ENCODE measurements at regions not wholly inside any gene's neighbourhood (a gene's known extent, or its start where the extent isn't known, plus 50 kb on each side); places are given as distances from the start of the nearest gene placed in this dataset.

DNA sequence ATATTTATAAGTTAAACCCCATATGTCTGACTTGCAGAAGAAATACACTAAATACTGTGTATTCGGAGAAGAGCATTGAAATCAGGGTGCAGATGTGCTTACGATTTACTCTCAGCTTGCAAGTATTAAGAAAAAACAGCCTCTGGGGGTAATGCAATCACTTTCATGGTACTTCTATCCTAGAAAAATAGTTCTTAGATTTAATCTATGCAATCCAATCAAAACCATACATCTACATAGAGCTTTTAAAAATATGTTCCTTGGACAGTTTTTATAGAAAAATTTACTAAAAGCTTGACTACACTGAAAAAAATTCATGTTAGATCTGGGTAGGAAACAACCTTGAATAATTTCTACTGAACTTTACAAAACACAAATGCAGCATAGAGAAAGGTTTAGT is 890.3 kb upstream of the ADGRL2 start:
- ChIA-PET CTCF (no interaction called here), POLR2A (no interaction called here)
- H3K4me3 Mint-ChIP-seq, result no peak overlapping the region
- Histone ChIP-seq H3K4me1 (ENCODE audit: insufficient read depth, low read length) (no peaks in the 10 kb centered on the region), H3K27ac (ENCODE audit: low read depth, low read length) (no peak overlapping the region), H3K36me3 (ENCODE audit: insufficient read depth, low read length) (no peaks in the 10 kb centered on the region), H3K4me3 (ENCODE audit: low read length) (no peak overlapping the region), H3K9me3 (ENCODE audit: low read length) (no peaks in the 10 kb centered on the region), H3K27me3 (ENCODE audit: insufficient read depth, low read length, poor library complexity, severe bottlenecking) (no peaks in the 10 kb centered on the region)
- H3K27me3 Mint-ChIP-seq, result no peaks in the 10 kb centered on the region
- no peaks in the 10 kb centered on the region for H3K4me1 Mint-ChIP-seq
- no peak overlapping the region for H3K27ac Mint-ChIP-seq
- no peaks in the 10 kb centered on the region for H3K36me3 Mint-ChIP-seq
- H3K9me3 Mint-ChIP-seq, result peaks cover 2 to 43% (median 13%) of the 10 kb centered on the region in 5 donors
- no peak for DNase-seq

DNA sequence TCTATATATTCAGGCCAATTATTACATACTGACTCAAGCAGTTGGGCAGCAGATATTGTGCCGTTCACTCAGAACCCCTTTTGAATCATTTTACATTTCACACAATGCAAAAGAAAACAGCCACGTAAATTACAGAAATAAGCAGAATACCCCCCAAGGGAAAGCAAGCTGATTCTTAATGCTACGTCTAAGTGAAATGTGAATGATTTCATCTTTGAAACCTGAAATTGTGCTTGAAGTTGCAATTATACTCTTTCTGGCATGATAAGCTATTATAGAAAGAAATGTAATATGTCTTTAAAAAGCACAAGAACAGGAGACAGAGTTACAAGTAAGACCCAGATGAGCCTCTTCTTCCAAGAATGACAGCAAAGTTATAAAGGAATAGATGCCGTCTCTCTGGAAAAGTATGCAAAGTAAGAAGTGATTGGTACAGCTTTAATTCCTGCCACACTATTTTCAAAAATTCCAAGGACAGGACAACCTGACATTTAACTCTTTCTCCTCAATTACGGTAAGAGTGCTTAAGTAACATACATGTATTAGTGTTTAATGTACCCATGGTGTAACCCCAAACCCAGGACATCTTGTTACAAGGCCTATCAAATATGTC is 891.5 kb upstream of the ADGRL2 start:
- H3K36me3 ChIP-seq (ENCODE audit: insufficient read depth, low read length), result no peaks in the 10 kb centered on the region
- H3K9me3 ChIP-seq (ENCODE audit: low read length), result no peaks in the 10 kb centered on the region
- no peaks in the 10 kb centered on the region for H3K27me3 ChIP-seq (ENCODE audit: insufficient read depth, low read length, poor library complexity, severe bottlenecking)
- no peak overlapping the region for H3K4me3 ChIP-seq (ENCODE audit: low read length)
- Mint-ChIP-seq H3K9me3 (peaks cover 0 to 39% (median 12%) of the 10 kb centered on the region in 5 donors), H3K36me3 (no peaks in the 10 kb centered on the region), H3K4me3 (no peak overlapping the region), H3K4me1 (no peaks in the 10 kb centered on the region), H3K27ac (no peak overlapping the region), H3K27me3 (no peaks in the 10 kb centered on the region)
- ChIA-PET CTCF (no interaction called here), POLR2A (no interaction called here)
- no peak for DNase-seq
- no peak overlapping the region for H3K27ac ChIP-seq (ENCODE audit: low read depth, low read length)
- no peaks in the 10 kb centered on the region for H3K4me1 ChIP-seq (ENCODE audit: insufficient read depth, low read length)

DNA sequence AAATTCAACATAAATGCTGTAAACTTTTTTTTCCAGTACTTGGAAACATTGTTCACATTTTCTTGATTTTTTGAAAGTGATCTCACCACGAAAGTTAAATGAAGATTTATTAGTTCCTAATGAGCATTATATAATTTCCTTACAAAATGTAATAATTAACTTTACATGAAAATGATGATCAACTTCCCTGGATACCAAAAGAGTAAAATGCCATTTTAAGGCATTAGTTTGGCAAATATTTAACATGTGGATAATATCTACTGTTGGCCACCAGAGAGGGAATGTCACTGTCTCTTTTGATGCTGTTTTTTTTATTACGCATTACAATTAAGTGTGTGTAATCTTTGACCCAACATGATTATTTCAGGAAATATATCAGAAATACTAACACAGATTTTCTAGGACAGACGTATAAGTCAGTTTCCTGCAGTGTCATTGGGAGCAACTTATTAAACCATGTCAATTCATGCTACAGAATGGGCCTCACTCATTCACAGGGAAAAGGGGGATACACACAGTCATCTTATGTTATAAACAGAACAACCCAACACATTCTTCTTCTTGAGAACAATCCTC is 903.9 kb upstream of the ADGRL2 start:
- Mint-ChIP-seq H3K27ac (no peak overlapping the region), H3K9me3 (peaks cover 5 to 37% (median 19%) of the 10 kb centered on the region in 5 donors), H3K4me1 (no peaks in the 10 kb centered on the region), H3K27me3 (no peaks in the 10 kb centered on the region), H3K36me3 (no peaks in the 10 kb centered on the region), H3K4me3 (no peak overlapping the region)
- Histone ChIP-seq H3K4me3 (ENCODE audit: low read length) (no peak overlapping the region), H3K27ac (ENCODE audit: low read depth, low read length) (no peak overlapping the region), H3K36me3 (ENCODE audit: insufficient read depth, low read length) (no peaks in the 10 kb centered on the region), H3K9me3 (ENCODE audit: low read length) (no peaks in the 10 kb centered on the region), H3K27me3 (ENCODE audit: insufficient read depth, low read length, poor library complexity, severe bottlenecking) (no peaks in the 10 kb centered on the region), H3K4me1 (ENCODE audit: insufficient read depth, low read length) (no peaks in the 10 kb centered on the region)
- CTCF ChIA-PET, result no interaction called here
- no peak for DNase-seq
- POLR2A ChIA-PET, result no interaction called here

DNA sequence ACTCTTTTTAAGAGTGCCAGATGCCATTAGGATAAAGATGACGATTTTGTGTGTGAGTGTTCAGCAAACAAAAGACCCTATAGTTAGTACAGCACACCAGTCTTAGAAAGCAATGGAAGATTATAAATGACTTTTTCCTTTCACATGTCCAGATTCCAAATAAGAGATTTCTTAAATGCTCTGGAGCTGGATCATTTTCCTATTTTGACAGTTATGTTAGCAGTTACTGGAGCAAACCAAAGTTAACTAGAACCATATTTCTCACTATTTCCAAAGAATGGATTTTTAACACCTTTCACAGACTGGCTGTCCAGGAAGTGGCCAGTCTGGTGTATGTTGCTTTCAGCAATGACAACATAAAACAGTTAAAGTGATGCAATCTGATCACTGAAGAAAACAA is 905.8 kb upstream of the ADGRL2 start:
- H3K27me3 ChIP-seq (ENCODE audit: insufficient read depth, low read length, poor library complexity, severe bottlenecking), result no peaks in the 10 kb centered on the region
- H3K4me3 ChIP-seq (ENCODE audit: low read length), result no peak overlapping the region
- Mint-ChIP-seq H3K9me3 (peaks cover 5 to 36% (median 14%) of the 10 kb centered on the region in 5 donors), H3K4me3 (no peak overlapping the region), H3K36me3 (no peaks in the 10 kb centered on the region), H3K4me1 (no peaks in the 10 kb centered on the region), H3K27me3 (no peaks in the 10 kb centered on the region), H3K27ac (no peak overlapping the region)
- ChIA-PET POLR2A (no interaction called here), CTCF (no interaction called here)
- no peak for DNase-seq
- no peaks in the 10 kb centered on the region for H3K9me3 ChIP-seq (ENCODE audit: low read length)
- H3K36me3 ChIP-seq (ENCODE audit: insufficient read depth, low read length), result no peaks in the 10 kb centered on the region
- no peak overlapping the region for H3K27ac ChIP-seq (ENCODE audit: low read depth, low read length)
- no peaks in the 10 kb centered on the region for H3K4me1 ChIP-seq (ENCODE audit: insufficient read depth, low read length)

DNA sequence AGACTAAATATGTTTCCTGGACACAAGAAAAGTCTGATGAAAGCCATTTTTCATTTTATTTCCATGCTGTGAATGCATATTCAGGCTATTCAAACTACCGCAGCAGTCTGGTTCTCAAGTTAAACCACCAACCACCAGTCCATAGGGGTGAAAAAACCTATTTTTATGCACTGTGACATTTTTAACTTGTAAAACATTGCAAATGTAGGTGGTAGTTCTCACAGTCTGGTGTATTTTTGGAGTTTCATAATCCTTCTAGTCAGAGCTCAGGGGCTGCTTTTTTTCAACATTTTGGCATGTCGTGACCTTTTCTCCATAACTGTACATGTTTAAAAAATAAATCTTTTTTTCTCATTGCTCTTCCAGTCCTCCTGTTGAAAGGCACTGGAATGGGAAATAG is 907.6 kb upstream of the ADGRL2 start:
- H3K27me3 Mint-ChIP-seq, result no peaks in the 10 kb centered on the region
- Histone ChIP-seq H3K9me3 (ENCODE audit: low read length) (no peaks in the 10 kb centered on the region), H3K27me3 (ENCODE audit: insufficient read depth, low read length, poor library complexity, severe bottlenecking) (no peaks in the 10 kb centered on the region), H3K36me3 (ENCODE audit: insufficient read depth, low read length) (no peaks in the 10 kb centered on the region), H3K27ac (ENCODE audit: low read depth, low read length) (no peak overlapping the region), H3K4me3 (ENCODE audit: low read length) (no peak overlapping the region), H3K4me1 (ENCODE audit: insufficient read depth, low read length) (no peaks in the 10 kb centered on the region)
- DNase-seq, result no peak
- H3K4me3 Mint-ChIP-seq, result no peak overlapping the region
- ChIA-PET CTCF (no interaction called here), POLR2A (no interaction called here)
- no peaks in the 10 kb centered on the region for H3K36me3 Mint-ChIP-seq
- H3K4me1 Mint-ChIP-seq, result no peaks in the 10 kb centered on the region
- H3K9me3 Mint-ChIP-seq, result peaks cover 1 to 28% (median 5%) of the 10 kb centered on the region in 5 donors
- H3K27ac Mint-ChIP-seq, result no peak overlapping the region

DNA sequence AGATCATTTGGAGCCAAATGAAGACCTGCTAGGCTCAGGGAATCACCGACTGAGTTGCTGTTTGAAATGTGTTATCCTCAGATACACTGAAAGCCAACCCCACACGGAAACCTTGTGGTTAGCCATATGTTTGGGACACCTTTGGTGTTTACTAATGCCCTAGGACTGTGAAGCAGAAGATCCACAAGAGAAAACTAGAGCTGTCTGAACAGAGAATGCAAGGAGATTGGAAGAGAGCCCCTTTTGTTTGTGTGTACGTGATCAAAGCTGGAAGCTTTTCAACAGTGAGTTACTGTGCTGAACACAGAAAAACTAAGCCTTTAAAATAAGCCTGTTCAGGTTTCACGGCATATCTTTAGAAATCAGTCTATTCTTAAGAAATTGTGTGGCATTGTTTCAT is 908.2 kb upstream of the ADGRL2 start:
- H3K4me3 ChIP-seq (ENCODE audit: low read length), result no peak overlapping the region
- Mint-ChIP-seq H3K4me3 (no peak overlapping the region), H3K9me3 (peaks cover 1 to 28% (median 5%) of the 10 kb centered on the region in 5 donors), H3K27me3 (no peaks in the 10 kb centered on the region), H3K27ac (no peak overlapping the region), H3K36me3 (no peaks in the 10 kb centered on the region), H3K4me1 (no peaks in the 10 kb centered on the region)
- no peaks in the 10 kb centered on the region for H3K4me1 ChIP-seq (ENCODE audit: insufficient read depth, low read length)
- H3K9me3 ChIP-seq (ENCODE audit: low read length), result no peaks in the 10 kb centered on the region
- POLR2A ChIA-PET, result no interaction called here
- H3K36me3 ChIP-seq (ENCODE audit: insufficient read depth, low read length), result no peaks in the 10 kb centered on the region
- no peak for DNase-seq
- no peaks in the 10 kb centered on the region for H3K27me3 ChIP-seq (ENCODE audit: insufficient read depth, low read length, poor library complexity, severe bottlenecking)
- CTCF ChIA-PET, result no interaction called here
- H3K27ac ChIP-seq (ENCODE audit: low read depth, low read length), result no peak overlapping the region

DNA sequence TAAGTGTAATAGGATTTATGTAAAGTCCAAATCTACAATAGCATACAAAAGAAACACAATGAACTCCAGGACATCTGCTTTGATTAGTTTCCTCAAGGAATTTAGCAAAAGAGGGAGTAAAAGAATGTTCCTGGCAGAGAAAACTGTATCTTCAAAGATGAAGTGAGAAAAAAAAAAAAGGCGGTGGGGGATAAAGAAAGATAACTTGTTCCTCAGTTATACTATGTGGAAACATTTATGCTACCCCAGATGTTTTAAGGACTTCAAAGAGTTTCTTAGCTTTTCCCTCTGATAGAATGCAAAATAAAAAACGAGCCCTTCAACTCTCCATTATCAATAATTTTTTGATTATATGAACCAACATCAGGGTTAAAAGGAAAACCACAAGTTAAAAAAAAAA is 908.9 kb upstream of the ADGRL2 start:
- H3K4me3 ChIP-seq (ENCODE audit: low read length), result no peak overlapping the region
- no peaks in the 10 kb centered on the region for H3K9me3 ChIP-seq (ENCODE audit: low read length)
- no peaks in the 10 kb centered on the region for H3K4me1 ChIP-seq (ENCODE audit: insufficient read depth, low read length)

DNA sequence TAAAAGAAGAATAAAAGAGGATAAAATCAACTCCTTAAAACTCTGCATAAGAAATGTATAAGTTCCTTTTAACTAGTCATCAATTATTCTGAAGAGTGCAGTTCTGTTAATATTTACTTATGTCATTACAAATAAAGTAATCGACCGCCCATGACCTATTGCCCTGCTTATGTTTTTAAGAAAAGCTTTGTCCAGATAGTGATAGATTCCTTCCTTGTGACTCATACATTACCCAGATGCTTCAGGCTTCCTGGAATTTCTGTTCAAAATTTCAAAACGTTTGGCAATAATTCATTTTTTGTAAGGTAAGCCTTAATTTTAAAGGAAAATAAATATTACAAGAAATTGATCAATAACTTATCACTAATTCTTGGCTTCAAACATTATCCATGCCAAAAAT is 918.2 kb upstream of the ADGRL2 start:
- Mint-ChIP-seq H3K27me3 (no peaks in the 10 kb centered on the region), H3K4me1 (no peaks in the 10 kb centered on the region), H3K36me3 (no peaks in the 10 kb centered on the region), H3K9me3 (peaks cover 5 to 38% (median 10%) of the 10 kb centered on the region in 5 donors), H3K4me3 (no peak overlapping the region), H3K27ac (no peak overlapping the region)
- CTCF ChIA-PET, result no interaction called here
- no peaks in the 10 kb centered on the region for H3K4me1 ChIP-seq (ENCODE audit: insufficient read depth, low read length)
- H3K9me3 ChIP-seq (ENCODE audit: low read length), result no peaks in the 10 kb centered on the region
- no peak for DNase-seq
- no peaks in the 10 kb centered on the region for H3K27me3 ChIP-seq (ENCODE audit: insufficient read depth, low read length, poor library complexity, severe bottlenecking)
- no peak overlapping the region for H3K27ac ChIP-seq (ENCODE audit: low read depth, low read length)
- POLR2A ChIA-PET, result no interaction called here
- H3K36me3 ChIP-seq (ENCODE audit: insufficient read depth, low read length), result no peaks in the 10 kb centered on the region
- no peak overlapping the region for H3K4me3 ChIP-seq (ENCODE audit: low read length)

More for the DNA sequence above, 908.9 kb upstream of the ADGRL2 start:
- no peak overlapping the region for H3K4me3 Mint-ChIP-seq
- H3K27me3 ChIP-seq (ENCODE audit: insufficient read depth, low read length, poor library complexity, severe bottlenecking), result no peaks in the 10 kb centered on the region
- H3K9me3 Mint-ChIP-seq, result peaks cover 0 to 29% (median 5%) of the 10 kb centered on the region in 5 donors
- ChIA-PET POLR2A (no interaction called here), CTCF (no interaction called here)
- no peaks in the 10 kb centered on the region for H3K36me3 ChIP-seq (ENCODE audit: insufficient read depth, low read length)
- H3K4me1 Mint-ChIP-seq, result no peaks in the 10 kb centered on the region
- no peak overlapping the region for H3K27ac Mint-ChIP-seq
- no peaks in the 10 kb centered on the region for H3K36me3 Mint-ChIP-seq
- H3K27ac ChIP-seq (ENCODE audit: low read depth, low read length), result no peak overlapping the region
- DNase-seq, result no peak
- no peaks in the 10 kb centered on the region for H3K27me3 Mint-ChIP-seq
